HG03469 (cell line): ENCODE measurements at regions not wholly inside any gene's neighbourhood (a gene's known extent, or its start where the extent isn't known, plus 50 kb on each side); places are given as distances from the start of the nearest gene placed in this dataset.

Experiments used
- ATAC-seq: cut with Tn5 transposase; IDR thresholded peaks from one replicate; pipeline ENCODE4 v1.9.1; 2021; ENCODE audit warnings: mild to moderate bottlenecking, moderate library complexity, moderate number of reproducible peaks; ENCODE audit not compliant: unreplicated experiment

DNA sequence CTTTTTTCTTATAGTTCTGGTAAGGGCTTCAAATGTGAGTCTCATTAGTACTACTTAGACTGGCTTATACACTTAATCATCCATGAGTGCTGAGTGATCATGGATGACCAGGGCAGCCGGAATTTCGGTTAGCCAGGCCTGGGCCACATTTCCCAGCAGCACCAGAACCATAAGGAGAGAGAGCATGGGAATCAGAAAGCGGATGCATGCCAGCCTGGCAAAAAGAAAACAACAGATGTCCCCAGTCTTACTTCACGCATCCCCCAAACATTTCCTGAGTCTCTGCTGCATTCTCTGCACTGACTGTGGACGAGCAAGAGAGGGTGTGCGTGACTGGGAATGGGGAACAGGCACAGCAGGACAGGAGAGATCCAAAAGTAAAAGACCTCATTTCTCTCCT lies 371.1 kb upstream of the ZNF608 start:
- no peak for ATAC-seq

DNA sequence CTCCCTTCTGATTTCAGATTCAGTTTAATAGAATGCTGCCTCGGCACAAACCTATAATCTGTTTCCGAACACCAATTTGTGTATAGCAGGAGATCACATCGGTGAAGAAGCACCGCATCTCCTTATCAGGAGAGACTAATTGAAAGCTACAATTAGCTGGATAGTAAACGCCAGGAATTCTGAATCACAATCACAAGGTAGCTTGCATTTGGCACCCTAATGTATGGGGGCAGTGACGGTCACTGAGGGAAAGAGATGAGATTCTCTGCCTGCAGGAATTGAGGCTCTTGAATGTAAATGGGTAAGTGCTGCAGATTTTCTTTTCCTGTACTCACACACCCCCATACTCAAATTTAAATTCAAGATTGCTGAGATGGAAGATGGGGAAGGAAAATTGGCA lies 373.6 kb upstream of the ZNF608 start:
- ATAC-seq = no peak

DNA sequence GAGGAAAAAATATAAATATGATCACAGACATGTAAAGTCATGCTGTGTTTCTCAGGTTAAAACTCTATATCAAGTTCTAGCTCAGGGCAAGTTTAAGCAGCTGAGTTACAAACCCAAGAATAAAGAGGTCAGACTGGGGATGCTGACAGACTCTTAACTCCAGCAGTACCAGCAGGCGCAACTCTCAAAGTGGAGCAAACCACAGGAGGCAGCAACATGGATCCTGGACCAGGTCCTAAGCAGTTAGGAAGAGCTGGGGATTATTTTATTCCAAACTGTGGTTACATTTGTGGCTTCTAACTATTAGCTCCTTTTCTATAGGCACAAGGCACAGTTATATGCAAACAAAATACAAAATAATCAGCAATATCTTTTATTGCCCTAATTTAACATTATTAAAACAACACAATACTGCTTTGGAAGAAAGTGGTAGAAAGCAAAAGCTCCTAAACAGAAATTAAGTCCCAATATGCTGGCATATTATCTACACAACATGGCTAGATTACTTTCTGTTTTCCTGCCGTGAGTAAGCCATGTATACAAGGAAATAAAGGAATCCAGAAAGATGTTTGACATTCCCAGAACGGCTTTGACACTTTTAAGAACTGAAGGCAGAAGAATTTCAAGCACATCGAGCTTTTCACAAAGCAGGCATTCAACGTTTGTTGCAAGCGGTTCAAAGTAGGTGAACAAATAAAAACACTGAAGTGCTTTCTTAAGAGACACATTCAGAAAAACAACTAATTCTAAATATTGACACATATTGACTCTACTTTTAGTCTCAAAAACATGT lies 378.8 kb upstream of the ZNF608 start:
- no peak for ATAC-seq

DNA sequence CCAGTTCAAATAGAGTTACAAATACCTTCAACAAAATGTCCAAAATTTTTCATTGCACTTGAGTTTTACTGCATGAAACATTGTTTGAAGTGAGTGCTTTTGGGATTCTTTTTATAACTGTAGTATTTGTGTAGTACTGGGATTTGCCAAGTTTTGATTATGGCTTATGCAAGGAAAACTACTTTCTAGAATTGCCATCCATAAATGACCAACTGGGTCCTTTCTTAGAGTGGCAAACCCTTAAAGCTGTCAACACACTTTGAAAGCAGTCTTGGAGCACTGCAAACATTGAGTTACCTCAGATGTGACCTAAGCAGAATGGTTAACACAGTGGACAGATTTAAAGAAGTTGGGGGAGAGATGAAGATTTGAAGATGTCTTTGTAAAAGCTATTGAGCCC lies 379.6 kb upstream of the ZNF608 start:
- no peak for ATAC-seq

DNA sequence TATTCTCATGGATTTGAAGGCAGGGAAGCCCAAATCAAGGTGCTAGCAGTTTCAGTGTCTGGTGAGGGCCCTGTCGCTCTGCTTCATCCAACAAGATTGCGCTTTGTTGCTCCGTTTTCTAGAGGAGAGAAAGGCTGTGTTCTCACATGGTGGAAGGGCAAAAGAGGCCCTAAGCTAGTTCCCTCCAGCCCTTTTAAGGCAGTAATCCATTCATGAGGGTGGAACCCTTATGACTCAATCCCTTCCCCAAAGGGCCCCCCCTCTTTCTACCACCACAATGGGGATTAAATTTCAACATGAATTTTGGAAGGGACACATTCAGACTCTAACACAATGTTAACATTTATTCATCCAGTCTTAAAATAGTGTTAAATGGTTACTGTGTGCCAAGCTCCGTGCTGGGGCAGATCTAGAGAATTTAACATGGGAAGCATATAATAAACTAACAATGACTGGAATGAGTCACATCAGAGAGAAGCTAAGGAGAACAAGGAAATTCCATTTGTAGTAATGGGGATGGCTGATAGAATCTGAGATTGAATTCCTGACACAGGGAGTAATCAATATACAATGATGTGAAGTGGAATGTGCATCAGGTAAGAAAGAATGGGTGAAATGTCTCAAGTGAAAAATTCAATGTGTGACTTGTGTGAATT lies 382.8 kb upstream of the ZNF608 start:
- ATAC-seq = no peak

DNA sequence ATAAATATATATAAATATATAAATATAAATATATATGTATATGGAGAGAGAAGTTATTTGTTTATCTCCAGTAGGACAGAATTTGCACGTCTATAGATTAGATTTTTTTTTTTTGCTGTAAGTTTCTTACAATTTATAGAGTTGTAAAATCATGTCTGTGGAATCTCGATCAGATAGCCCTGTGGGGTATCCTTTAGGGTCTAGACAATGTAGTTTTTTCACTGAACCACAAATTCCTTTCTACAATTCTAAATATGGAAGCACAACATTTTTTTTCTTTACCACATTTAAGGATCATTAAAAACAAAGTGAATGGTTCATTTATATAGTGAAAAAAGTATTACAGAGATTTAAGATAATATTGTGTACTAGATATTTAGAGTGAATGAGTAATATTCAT lies 384.2 kb upstream of the ZNF608 start:
- ATAC-seq = no peak

DNA sequence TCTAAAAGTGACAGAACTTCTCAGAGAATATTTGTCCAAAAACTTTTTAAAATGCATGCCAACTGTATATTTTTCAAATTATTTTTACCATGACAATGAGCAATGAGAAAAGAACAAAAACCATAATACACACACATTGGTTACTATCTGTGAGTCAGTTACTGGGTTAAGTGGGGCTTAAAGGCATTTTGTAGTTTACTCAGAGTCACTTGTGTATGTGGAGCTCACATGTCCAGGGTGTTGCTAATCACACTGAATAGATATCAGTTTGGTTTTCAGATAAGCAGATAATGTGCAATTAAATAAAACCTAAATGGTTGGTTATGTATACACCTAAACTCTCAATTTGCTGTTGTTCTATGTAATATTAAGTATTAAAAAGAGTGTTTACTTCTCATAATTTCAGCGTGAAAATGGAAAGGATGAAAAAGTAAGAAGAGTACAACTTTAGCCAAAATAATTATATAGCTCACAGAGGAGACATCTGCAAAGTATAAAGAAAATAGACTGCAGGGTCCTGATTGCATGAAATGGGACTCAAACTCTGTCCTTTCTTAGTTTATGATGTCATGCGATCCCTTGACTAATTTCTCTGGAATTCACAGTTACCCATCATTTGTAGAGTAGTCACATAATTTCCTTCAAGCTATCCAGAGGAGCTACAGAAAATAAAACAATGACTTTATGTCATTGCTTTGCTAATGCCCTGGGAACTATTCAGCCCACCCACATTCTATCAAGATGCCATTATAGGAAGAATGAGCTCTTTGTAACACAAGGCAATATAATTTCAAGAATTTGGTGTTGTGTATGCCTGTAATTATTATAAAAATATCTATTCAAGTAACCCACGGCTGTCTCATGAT lies 388.0 kb upstream of the ZNF608 start:
- no peak for ATAC-seq

DNA sequence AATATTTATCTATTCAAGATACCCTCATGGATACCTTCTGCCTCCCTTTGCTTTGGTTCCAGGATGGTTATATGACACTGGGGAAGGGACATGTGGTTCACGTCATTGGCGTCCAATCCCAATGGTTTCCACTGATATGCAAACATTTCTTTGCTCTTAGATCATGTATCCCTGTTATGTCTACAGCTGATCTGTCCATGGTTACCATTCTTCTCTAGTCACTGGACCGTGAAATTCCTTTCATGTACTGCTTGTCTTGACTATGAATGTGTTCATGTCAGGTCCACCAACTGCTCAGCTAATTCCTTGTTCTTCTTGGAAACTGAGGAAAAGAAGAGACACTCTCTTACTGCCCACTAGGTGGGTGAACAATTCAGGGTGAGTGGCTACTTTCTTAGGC lies 391.1 kb upstream of the ZNF608 start:
- ATAC-seq = no peak

DNA sequence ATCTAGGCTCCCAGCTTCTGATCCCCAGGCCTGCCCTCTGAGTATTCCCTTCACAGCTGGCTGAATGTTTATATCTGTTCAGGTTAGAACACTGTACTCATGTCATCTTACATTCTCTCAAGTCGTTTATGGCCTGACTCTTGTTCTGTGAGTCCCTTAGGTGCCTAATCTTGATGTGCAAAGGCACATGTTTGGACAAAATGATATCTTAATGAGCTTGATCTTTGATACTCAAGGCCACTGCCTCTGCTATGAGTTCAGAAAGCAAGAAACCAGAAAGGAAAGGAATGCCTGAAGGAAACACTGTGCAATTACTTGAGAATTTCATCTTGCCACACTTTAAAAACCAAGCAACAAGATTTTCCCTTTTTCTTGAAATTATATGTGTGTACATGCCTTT lies 391.8 kb upstream of the ZNF608 start:
- no peak for ATAC-seq

DNA sequence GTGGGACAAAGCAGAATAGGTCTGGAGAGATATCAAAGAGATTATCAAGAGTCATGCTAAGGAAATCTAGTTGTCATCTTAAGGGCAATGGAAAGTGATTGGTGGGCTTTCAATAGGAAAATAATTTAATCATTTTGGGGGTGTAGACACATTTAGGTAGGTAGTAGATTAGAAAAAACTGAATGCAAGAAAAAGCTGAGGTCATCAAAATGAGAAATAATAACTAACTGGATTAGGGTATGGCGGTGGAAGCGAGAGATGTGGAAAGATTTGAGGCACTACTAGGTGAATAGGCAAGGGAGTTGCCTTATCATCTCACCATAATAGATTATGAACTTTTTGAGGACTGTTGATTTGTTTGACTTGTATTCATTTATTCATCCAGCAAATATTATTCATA lies 393.2 kb upstream of the ZNF608 start:
- ATAC-seq = no peak

DNA sequence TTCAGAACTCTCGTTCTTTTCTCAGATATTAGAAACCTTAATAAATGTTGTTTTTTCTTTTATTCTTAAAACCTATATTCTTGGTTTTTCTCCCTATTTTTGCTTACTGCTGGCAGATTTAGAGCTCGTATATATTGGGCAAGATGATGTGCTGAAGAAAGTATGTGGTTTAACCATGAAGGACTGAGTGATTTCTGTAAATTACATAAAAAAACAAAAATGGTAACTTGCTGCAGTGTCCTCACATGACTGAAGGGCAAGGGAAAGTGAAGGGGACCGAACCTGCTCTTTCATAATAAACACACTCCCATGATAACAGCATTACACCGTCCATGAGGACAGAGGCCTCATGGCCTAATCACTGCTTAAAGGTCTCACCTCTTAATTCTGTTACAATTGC lies 393.8 kb upstream of the ZNF608 start:
- ATAC-seq = no peak

DNA sequence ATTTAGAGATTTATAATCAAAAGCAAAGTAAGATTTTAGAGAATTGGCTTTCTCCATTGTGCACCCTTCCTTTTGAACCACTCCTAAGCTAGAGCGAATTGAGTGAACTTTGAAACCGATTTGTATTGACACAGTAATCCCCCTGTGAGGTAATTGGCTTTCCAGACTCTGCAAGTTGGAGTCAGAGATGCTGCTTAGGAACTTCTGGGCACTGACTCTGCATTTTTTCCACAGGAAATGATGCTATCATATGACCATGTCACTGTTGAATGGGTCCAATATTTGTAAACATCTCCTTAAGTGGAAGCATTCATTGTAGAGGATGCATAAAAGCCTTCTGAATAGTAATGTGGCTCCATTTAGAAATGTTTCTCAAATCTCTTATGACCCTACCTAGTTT lies 394.4 kb upstream of the ZNF608 start:
- ATAC-seq = no peak

DNA sequence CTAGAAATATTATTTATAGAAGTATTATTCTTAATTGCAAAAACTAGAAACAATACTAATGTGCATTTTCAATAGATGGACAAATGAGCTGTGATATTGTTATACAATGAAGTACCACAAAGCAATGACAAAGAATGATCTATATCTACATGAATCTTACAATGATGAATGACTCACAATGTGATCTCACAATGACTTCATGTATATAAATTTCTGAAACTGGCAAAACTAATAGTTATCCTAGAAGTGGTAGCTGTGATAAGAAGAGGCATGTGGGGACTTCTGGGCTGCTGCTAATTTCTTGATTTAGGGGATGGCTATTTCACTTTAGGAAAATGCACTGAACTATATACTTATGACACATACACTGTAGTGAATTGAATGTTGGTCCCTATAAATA lies 396.0 kb upstream of the ZNF608 start:
- ATAC-seq = no peak

DNA sequence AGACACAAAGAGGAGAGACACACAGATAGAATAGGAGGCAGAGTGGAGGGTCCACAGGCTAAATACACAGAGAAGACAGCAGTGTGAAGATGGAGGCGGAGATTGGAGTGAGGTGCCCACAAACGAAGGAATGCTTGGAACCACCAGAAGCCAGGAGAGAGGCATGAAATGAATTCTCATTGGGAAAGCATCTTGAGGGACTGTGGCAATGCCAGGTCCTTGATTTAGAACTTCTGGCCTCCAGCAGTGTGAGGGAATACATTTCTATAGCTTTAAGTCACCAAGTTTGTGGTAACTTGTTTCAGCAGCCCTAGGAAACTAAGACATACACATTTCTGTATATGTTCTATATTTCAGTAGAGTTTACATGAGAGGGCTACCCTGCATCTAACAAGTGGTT lies 396.6 kb upstream of the ZNF608 start:
- no peak for ATAC-seq

DNA sequence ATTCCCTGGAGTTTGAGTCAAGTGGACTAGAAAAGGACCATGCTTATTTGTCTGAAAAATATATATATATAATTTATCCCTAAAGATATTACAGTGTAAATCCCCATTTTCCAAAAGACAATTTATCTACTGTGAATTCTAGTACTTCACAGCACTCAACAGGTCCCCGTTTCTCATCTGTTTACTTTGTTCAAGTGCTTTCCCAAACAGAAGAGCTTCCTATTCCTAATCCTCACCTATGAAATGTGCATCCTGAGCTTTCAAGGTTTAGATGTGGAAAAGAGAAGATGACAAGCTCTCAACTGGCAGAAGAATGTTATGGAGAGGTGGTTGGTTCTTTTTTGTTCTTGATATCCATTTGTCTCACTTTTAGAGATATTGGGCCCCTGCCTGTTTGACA lies 401.6 kb upstream of the ZNF608 start:
- no peak for ATAC-seq

DNA sequence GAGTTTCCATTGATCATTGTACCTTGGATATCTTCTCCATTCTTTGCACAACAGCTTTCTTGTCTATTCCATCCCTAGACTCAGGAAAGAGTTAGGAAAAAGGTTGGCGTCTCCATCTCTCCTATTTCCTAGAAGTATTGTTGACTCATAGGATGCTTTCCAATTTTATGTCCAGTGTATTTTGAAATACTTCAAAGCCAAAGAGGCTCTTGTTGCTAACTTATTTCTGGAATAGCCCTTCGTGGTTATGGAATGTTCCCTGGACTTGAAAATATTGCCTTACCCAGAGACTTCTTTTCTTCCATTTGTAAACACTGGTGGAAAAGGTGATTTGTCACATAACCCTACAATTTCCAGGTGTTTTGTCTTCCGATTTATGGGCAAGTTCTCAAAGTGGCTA lies 402.3 kb upstream of the ZNF608 start:
- no peak for ATAC-seq

DNA sequence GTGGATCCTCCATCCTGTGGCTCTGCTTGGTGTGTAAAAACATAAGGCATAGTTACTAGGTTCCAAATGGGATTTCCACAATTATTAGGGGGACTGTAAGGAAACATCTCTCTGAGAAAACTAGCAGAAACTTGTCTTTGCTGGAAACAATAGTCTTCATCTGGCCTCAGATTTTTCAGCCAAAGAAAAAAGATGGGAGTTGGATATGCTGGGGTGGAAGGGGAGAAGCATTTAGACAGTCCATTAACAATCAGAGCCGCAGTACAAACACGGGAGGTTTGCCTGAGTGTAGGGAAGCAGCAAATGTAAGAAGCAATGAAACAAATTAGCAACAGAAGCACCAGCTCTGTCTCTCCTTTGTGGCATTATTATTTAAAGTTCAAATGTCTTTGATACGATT lies 402.7 kb upstream of the ZNF608 start:
- ATAC-seq = no peak

DNA sequence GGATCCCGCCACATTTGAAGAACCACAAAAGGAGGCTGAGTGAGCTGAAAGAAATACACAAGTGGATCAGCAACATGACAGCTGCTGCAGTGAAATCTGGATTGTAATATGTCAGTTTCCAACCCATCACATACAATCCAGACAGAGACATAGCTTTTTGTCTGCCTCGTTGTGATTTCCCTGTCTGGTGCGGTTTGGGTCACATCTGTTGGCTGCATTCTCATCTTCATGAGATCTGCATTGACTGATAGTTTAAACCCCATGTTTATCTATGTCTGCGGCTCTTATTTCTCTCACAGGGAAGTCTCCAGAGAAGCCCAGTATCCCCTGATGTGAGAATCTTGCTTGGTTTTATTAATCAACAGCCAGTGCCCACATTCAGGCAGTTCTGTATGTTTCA lies 403.1 kb upstream of the ZNF608 start:
- no peak for ATAC-seq

DNA sequence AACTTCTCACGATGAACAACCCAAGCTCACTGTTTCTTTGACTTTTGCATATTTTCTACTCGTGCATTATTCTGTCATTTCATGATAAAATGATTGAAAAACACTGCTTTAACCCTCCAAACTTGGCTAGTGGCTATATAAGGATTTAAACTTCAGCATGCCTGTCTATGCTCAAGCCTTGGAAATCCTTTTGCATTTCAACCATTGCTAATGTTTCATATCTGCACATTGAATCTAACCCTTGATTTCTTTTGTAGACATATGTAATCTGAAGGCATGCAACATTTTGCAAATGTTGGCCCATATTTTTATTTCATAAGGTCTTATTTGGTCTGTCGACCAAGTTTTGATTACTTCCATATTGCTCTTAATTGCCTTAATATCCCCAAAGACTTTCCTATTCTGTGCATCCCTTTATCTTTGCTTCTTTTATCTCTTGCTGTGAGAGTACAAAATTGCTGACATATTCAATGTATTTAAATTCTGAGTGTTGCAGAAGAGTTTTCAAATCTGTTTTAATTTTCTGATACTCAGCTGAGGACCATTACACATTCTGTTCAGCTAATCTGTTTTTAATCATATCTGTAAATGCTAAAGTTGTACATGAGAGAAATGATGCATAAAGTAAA lies 403.7 kb upstream of the ZNF608 start:
- ATAC-seq = no peak

DNA sequence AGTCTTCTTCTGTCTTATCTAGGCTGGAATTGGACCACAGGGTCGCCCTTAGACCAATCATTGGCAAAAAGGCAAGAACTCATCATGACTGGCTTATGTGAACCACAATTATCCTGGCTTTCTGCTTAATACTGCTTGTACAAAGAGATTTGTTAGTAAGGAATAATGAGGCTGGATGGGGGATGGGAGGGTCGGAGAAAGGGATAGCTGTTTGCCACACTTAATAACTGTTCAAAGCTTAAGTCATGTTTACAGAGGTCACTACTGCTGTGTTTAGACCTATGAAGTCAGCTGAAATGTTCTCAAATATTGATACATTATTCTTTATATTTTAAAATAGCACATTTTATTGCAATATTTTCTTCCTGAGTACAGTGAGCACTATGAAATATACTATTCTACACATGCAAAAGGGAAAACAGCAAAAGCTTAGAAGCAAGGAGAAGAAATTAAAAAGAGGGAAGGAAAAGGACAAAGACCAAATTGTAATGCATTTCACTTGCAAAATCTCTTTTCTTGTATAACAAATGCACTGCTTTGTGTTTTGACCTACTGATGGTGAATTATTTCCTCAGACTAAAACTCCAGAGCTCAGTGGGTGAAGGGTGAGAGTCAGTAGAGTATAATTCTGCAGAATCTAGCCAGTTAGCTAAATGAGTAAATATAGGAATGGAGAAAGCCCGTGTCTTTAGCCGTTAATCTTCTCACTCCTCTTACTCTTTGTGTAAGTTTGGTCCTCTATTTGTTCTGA lies 404.9 kb upstream of the ZNF608 start:
- no peak for ATAC-seq

DNA sequence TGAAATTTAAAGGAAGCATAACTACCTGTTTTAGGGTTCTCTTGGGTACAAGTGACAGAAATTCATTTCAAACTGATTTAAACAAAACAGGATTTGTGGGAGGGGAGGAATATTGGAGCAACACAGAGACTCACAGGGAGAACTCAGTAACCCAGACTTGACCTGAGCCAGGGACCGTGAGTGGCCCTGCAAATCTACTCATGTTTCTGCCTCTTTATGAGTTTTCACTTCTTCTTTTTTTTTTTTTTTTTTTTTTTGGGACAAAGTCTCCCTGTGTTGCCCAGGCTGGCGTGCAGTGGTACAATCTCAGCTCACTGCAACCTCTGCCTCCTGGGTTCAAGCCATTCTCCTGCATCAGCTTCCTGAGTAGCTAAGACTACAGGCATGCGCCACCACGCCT lies 405.6 kb upstream of the ZNF608 start:
- ATAC-seq = no peak
